HCT116 (cell line): ENCODE measurements at regions not wholly inside any gene's neighbourhood (a gene's known extent, or its start where the extent isn't known, plus 50 kb on each side); places are given as distances from the start of the nearest gene placed in this dataset.

Experiments used
- ATAC-seq: fragments of 200-7000 bp; cut with Tn5 transposase; 2 replicates; pipeline ENCODE4 v1.9.1; 2020; ENCODE audit warnings: mild to moderate bottlenecking, moderate library complexity
- BruUV-seq: library from RNA; stranded (reverse); fragments of 400-500 nt; replicated peaks from 2 replicates; lab custom pipeline; 2021; lab: Mats Ljungman, UMichigan
- CTCF ChIA-PET: fragments of 300-600 bp; sonication (Branson Sonifier 250); formaldehyde crosslinking; loops from one replicate; lab custom pipeline; 2021; ENCODE audit warnings: antibody characterized with exemption; lab: Charles Lee
- POLR2A ChIA-PET: fragments of 300-600, 350-600 bp; sonication (Branson Sonifier 250); formaldehyde crosslinking; loops from one replicate; lab custom pipeline; 2021; ENCODE audit warnings: antibody characterized with exemption; lab: Charles Lee
- RAD21 ChIA-PET, 2 experiments: fragments of 300-600 bp; sonication (Branson Sonifier 250); formaldehyde crosslinking; loops; one replicate each; lab custom pipeline; 2023; ENCODE audit warnings: low total read pairs in 2 of 2; ENCODE audit not compliant: uncharacterized antibody in 2 of 2, unreplicated experiment in 2 of 2, low non-redundant PET in 1 of 2; lab: Charles Lee
- DNase-seq: peaks from one replicate; pipeline ENCODE4 v3.0.0-alpha.2; 2010; ENCODE audit warnings: low read depth, low spot score
- H2AFZ ChIP-seq: fragments of 200-600 bp; shearing (Covaris generic), sonication (generic); 2 replicates; pipeline ENCODE4 v1.6.1; 2017; ENCODE audit warnings: low read depth, mixed run types, mixed read lengths, antibody characterized with exemption, low read length; ENCODE audit not compliant: poor library complexity, severe bottlenecking
- H3K27ac ChIP-seq: 2 replicates; pipeline ENCODE4 v1.5.1; 2012; ENCODE audit warnings: low read depth, low read length
- H3K27me3 ChIP-seq: fragments of 200-600 bp; sonication (generic); 2 replicates; pipeline ENCODE4 v1.6.1; 2016; ENCODE audit warnings: mixed run types, low read length, mixed read lengths; ENCODE audit not compliant: insufficient read depth
- H3K36me3 ChIP-seq, 2 experiments: fragments of 200-500 bp in 1 of 2; fragments of 200-600 bp in 1 of 2; sonication (Bioruptor generic) in 1 of 2; sonication (generic) in 1 of 2; 2 replicates each; pipeline versions ENCODE4 v1.5.1 to v1.6.1; 2014 to 2016; ENCODE audit warnings: low read length in 2 of 2, inconsistent platforms in 1 of 2, mixed read lengths in 1 of 2, mixed run types in 1 of 2; ENCODE audit not compliant: insufficient read depth in 2 of 2, control insufficient read depth in 1 of 2
- H3K4me1 ChIP-seq, 2 experiments: fragments of 200-600 bp in 1 of 2; sonication (generic) in 1 of 2; 2 replicates each; pipeline versions ENCODE4 v1.5.1 to v1.6.1; 2012 to 2017; ENCODE audit warnings: low read length in 2 of 2, inconsistent platforms in 1 of 2, mild to moderate bottlenecking in 1 of 2, mixed read lengths in 1 of 2, mixed run types in 1 of 2, moderate library complexity in 1 of 2; ENCODE audit not compliant: insufficient read depth in 2 of 2, control insufficient read depth in 1 of 2
- H3K4me2 ChIP-seq: fragments of 200-600 bp; sonication (generic); 2 replicates; pipeline ENCODE4 v1.6.1; 2017; ENCODE audit warnings: mixed run types, low read length, mixed read lengths
- H3K4me3 ChIP-seq, 2 experiments: fragments of 200-600 bp in 1 of 2; sonication (generic) in 1 of 2; replicated peaks in 1 of 2; 2 replicates each; pipeline ENCODE4 v1.5.1; 2011 to 2016; ENCODE audit warnings: low read length in 2 of 2, control low read depth in 1 of 2, low read depth in 1 of 2, mild to moderate bottlenecking in 1 of 2, mixed read lengths in 1 of 2, mixed run types in 1 of 2
- H3K79me2 ChIP-seq: fragments of 200-600 bp; sonication (generic); 2 replicates; pipeline ENCODE4 v1.6.1; 2017; ENCODE audit warnings: mild to moderate bottlenecking, mixed run types, low read length, moderate library complexity, mixed read lengths; ENCODE audit not compliant: insufficient read depth
- H3K9ac ChIP-seq: fragments of 200-600 bp; sonication (generic); 2 replicates; pipeline ENCODE4 v1.6.1; 2016; ENCODE audit warnings: low read length, mixed read lengths
- H3K9me2 ChIP-seq: fragments of 200-600 bp; sonication (generic), shearing (Covaris generic); 2 replicates; pipeline ENCODE4 v1.6.1; 2017; ENCODE audit warnings: mixed run types, mild to moderate bottlenecking, moderate library complexity; ENCODE audit not compliant: insufficient read depth
- H3K9me3 ChIP-seq, 2 experiments: fragments of 200-500 bp in 1 of 2; fragments of 200-600 bp in 1 of 2; sonication (Bioruptor generic) in 1 of 2; sonication (generic) in 1 of 2; 2 replicates each; pipeline ENCODE4 v1.6.1; 2014 to 2017; ENCODE audit warnings: low read length in 2 of 2, mixed read lengths in 2 of 2, inconsistent platforms in 1 of 2, low read depth in 1 of 2, mild to moderate bottlenecking in 1 of 2, mixed run types in 1 of 2, moderate library complexity in 1 of 2; ENCODE audit not compliant: control insufficient read depth in 1 of 2, insufficient read depth in 1 of 2
- H4K20me1 ChIP-seq: fragments of 200-600 bp; sonication (generic), shearing (Covaris generic); 2 replicates; pipeline ENCODE4 v1.6.1; 2017; ENCODE audit warnings: mixed run types, mild to moderate bottlenecking, moderate library complexity; ENCODE audit not compliant: insufficient read depth
- CTCF ChIP-seq, 3 experiments: fragments of 200-600 bp in 1 of 3; sonication (generic) in 1 of 3; IDR thresholded peaks in 2 of 3; conservative IDR thresholded peaks in 1 of 3; 2 replicates each; pipeline ENCODE4 v1.5.1; 2012 to 2017; ENCODE audit warnings: low read depth in 2 of 3, low read length in 2 of 3, antibody characterized with exemption in 1 of 3, borderline replicate concordance in 1 of 3, control low read depth in 1 of 3, mild to moderate bottlenecking in 1 of 3, mixed read lengths in 1 of 3, mixed run types in 1 of 3, moderate library complexity in 1 of 3; ENCODE audit not compliant: insufficient read depth in 1 of 3
- FOSL1 ChIP-seq: IDR thresholded peaks from 2 replicates; pipeline ENCODE4 v1.6.1; 2012; ENCODE audit warnings: low read depth
- REST ChIP-seq: IDR thresholded peaks from 2 replicates; pipeline ENCODE4 v1.6.1; 2012; ENCODE audit warnings: low read depth
- TCF7L2 ChIP-seq: IDR thresholded peaks from 2 replicates; pipeline ENCODE4 v1.7.0; 2011; ENCODE audit warnings: borderline replicate concordance, inconsistent platforms; ENCODE audit not compliant: insufficient read depth, insufficient read length; ENCODE audit errors: extremely low read depth
- intact Hi-C: fragments of 100-400 bp; cut with micrococcal nuclease; formaldehyde crosslinking; loops from 2 replicates; pipeline ENCODE4 v1.10.0; 2022
- TF ChIP-seq, protein P1 (sequence below): IDR thresholded peaks from 2 replicates; pipeline ENCODE4 v1.6.1; 2012

DNA sequence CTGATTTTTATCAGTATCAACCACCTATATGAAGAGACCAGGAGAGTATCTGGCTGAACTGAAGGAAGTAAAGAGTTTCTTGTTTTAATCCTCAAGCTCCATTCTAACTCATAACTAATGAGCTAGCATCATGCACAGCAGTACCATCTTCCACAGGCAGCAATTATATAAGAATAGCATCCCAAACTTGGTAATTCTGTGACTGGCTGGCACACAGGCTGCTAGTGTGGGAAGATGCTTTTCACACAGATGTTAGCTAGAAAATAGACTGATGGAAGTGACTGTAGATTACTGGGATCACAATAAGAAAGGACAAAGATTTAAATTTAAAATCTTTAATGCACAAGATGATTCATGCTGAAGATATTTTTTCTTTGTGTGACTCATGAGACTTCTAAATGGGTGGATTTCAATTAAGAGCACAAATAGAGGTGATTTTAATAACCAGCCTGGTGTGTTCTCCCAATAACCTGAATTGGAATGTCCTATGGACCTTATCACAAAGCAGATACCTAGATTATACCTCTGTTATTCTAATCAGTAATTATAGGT lies 417.7 kb upstream of the ATXN7L3B start:
- no peak; the same call in 1 of the 2 replicates for ATAC-seq
- Histone ChIP-seq H3K4me3 (no peak overlapping the region), H3K27me3 (no peaks in the 10 kb centered on the region), H3K9ac (no peak overlapping the region), H3K27ac (no peak overlapping the region), H3K4me2 (peak overlapping the region; percentile 29; the same call in 1 of the 2 replicates), H2AFZ (no peak overlapping the region), H3K36me3 (no peaks in the 10 kb centered on the region), H3K79me2 (no peaks in the 10 kb centered on the region), H4K20me1 (no peaks in the 10 kb centered on the region), H3K9me3 (no peaks in the 10 kb centered on the region), H3K9me2 (no peaks in the 10 kb centered on the region), H3K4me1 (peaks cover 0 to 11% of the 10 kb centered on the region in 2 experiments; a peak in 1 of 4 replicates)
- BruUV-seq = no TSS peak
- ChIA-PET CTCF (no interaction called here), POLR2A (no interaction called here), RAD21 (no interaction called here)
- intact Hi-C loops = loop anchor here (10.0 kb wide), 1 partner anchor 195 kb away; no protein-coding TSS in a partner anchor
- no peak for DNase-seq
- no peak for TF ChIP-seq REST
- TF ChIP-seq TCF7L2 = no peak
- TF ChIP-seq, protein P1, sequence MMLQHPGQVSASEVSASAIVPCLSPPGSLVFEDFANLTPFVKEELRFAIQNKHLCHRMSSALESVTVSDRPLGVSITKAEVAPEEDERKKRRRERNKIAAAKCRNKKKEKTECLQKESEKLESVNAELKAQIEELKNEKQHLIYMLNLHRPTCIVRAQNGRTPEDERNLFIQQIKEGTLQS = no peak
- no peak for TF ChIP-seq CTCF (IDR thresholded peaks at IDR 0.05 in 2 of 3, conservative IDR thresholded peaks at IDR 0.05 in 1 of 3; ENCODE audit: borderline replicate concordance in 1 of 3, insufficient read depth in 1 of 3, low read depth in 2 of 3, low read length in 2 of 3)
- peak; percentile 31; the same call in 1 of the 2 replicates for TF ChIP-seq FOSL1
